PC-3 (cell line): ENCODE measurements at regions not wholly inside any gene's neighbourhood (a gene's known extent, or its start where the extent isn't known, plus 50 kb on each side); places are given as distances from the start of the nearest gene placed in this dataset.

Source experiments
- ATAC-seq: fragments of 200-7000 bp; cut with Tn5 transposase; 2 replicates; pipeline ENCODE4 v1.9.1; 2020; ENCODE audit warnings: mild to moderate bottlenecking, moderate library complexity
- BruUV-seq: library from RNA; stranded (reverse); fragments of 400-500 nt; replicated peaks from 2 replicates; lab custom pipeline; 2021; lab: Mats Ljungman, UMichigan
- CTCF ChIA-PET: fragments of 300-600 bp; sonication (Branson Sonifier 250); formaldehyde crosslinking; loops from one replicate; lab custom pipeline; 2022; ENCODE audit warnings: antibody characterized with exemption; lab: Charles Lee
- POLR2A ChIA-PET: fragments of 300-600 bp; sonication (Branson Sonifier 250); formaldehyde crosslinking; loops from one replicate; lab custom pipeline; 2022; ENCODE audit warnings: antibody characterized with exemption; ENCODE audit not compliant: unreplicated experiment; lab: Charles Lee
- DNase-seq: peaks from one replicate; pipeline ENCODE4 v3.0.0-alpha.2; 2015
- H2AFZ ChIP-seq: fragments of 300-600 bp; sonication (generic); 2 replicates; pipeline ENCODE4 v1.6.0; 2016; ENCODE audit warnings: antibody characterized with exemption, low read length
- H3F3A ChIP-seq: fragments of 300-600 bp; sonication (generic); one replicate; pipeline ENCODE4 v1.6.0; 2017; ENCODE audit warnings: antibody characterized with exemption, low read length, control low read depth, mild to moderate bottlenecking; ENCODE audit not compliant: unreplicated experiment
- H3K27ac ChIP-seq: fragments of 300-600 bp; sonication (generic); 2 replicates; pipeline ENCODE4 v1.5.1; 2016; ENCODE audit warnings: mild to moderate bottlenecking, low read length
- H3K27me3 ChIP-seq: fragments of 300-600 bp; sonication (generic); 2 replicates; pipeline ENCODE4 v1.6.1; 2016; ENCODE audit warnings: low read length, mixed read lengths
- H3K36me3 ChIP-seq: fragments of 300-600 bp; sonication (generic); 2 replicates; pipeline ENCODE4 v1.6.1; 2016; ENCODE audit warnings: low read depth, mixed run types, low read length, mixed read lengths
- H3K4me1 ChIP-seq: fragments of 300-600 bp; sonication (generic); 2 replicates; pipeline ENCODE4 v1.5.1; 2016; ENCODE audit warnings: low read length; ENCODE audit not compliant: insufficient read depth
- H3K4me2 ChIP-seq: fragments of 300-600 bp; sonication (generic); 2 replicates; pipeline ENCODE4 v1.6.0; 2016; ENCODE audit warnings: low read length
- H3K4me3 ChIP-seq: fragments of 300-600 bp; sonication (generic); 2 replicates; pipeline ENCODE4 v1.5.1; 2016; ENCODE audit warnings: mild to moderate bottlenecking, low read length, mixed read lengths
- H3K79me2 ChIP-seq: fragments of 300-600 bp; sonication (generic); 2 replicates; pipeline ENCODE4 v1.6.1; 2017; ENCODE audit warnings: low read length, mixed read lengths
- H3K9ac ChIP-seq: fragments of 300-600 bp; sonication (generic); 2 replicates; pipeline ENCODE4 v1.6.0; 2016; ENCODE audit warnings: mild to moderate bottlenecking, low read length
- H3K9me2 ChIP-seq: fragments of 300-600 bp; sonication (generic); replicated peaks from 2 replicates; pipeline ENCODE4 v1.6.1; 2016; ENCODE audit warnings: mixed run types, low read length, mixed read lengths
- H3K9me3 ChIP-seq: fragments of 300-600 bp; sonication (generic); 2 replicates; pipeline ENCODE4 v1.6.1; 2016; ENCODE audit warnings: low read length, mixed read lengths
- H4K20me1 ChIP-seq: fragments of 300-600 bp; sonication (generic); 2 replicates; pipeline ENCODE4 v1.6.1; 2016; ENCODE audit warnings: low read length, mixed read lengths
- CTCF ChIP-seq: fragments of 300-600 bp; sonication (generic); conservative IDR thresholded peaks from 2 replicates; pipeline ENCODE4 v1.5.1; 2017; ENCODE audit warnings: antibody characterized with exemption, low read depth, mild to moderate bottlenecking, low read length
- EZH2 ChIP-seq: fragments of 300-600 bp; sonication (generic); IDR thresholded peaks from one replicate; pipeline ENCODE4 v1.6.1; 2017; ENCODE audit warnings: antibody characterized with exemption, mild to moderate bottlenecking, low read length; ENCODE audit not compliant: unreplicated experiment
- EZH2phosphoT487 ChIP-seq: fragments of 300-600 bp; sonication (generic); IDR thresholded peaks from 2 replicates; pipeline ENCODE4 v1.6.1; 2018; ENCODE audit warnings: mild to moderate bottlenecking, antibody characterized with exemption, low read length, borderline replicate concordance
- intact Hi-C: fragments of 100-400 bp; cut with micrococcal nuclease; formaldehyde crosslinking; loops from 2 replicates; pipeline ENCODE4 v1.9.0; 2023

GRCh38 chr13:74338341-74338740 is 204.1 kb upstream of the KLF12 start:
- Histone ChIP-seq H3K4me2 (no peak overlapping the region), H3K36me3 (no peaks in the 10 kb centered on the region), H2AFZ (no peak overlapping the region), H3K9me2 (no peaks in the 10 kb centered on the region), H3K27me3 (no peaks in the 10 kb centered on the region), H3F3A (no peaks in the 10 kb centered on the region), H3K79me2 (no peaks in the 10 kb centered on the region), H3K4me1 (no peaks in the 10 kb centered on the region), H3K9me3 (no peaks in the 10 kb centered on the region), H3K9ac (no peak overlapping the region), H4K20me1 (no peaks in the 10 kb centered on the region), H3K4me3 (no peak overlapping the region), H3K27ac (no peak overlapping the region)
- ChIA-PET POLR2A (no interaction called here), CTCF (no interaction called here)
- BruUV-seq = no TSS peak
- TF ChIP-seq EZH2phosphoT487 (no peak), EZH2 (no peak), CTCF (no peak)
- no peak for DNase-seq
- no peak for ATAC-seq
- intact Hi-C loops = no loop called here

- H3K27ac ChIP-seq = no peak overlapping the region
- no TSS peak for BruUV-seq
- POLR2A ChIA-PET = no interaction called here
These were observed 202.3 kb upstream of the KLF12 start for GRCh38 chr13:74336546-74336945.

GRCh38 chr13:74335370-74335769 is 201.2 kb upstream of the KLF12 start:
- Histone ChIP-seq H2AFZ (no peak overlapping the region), H3K79me2 (no peaks in the 10 kb centered on the region), H3K36me3 (no peaks in the 10 kb centered on the region), H3K9me2 (no peaks in the 10 kb centered on the region), H3K4me1 (no peaks in the 10 kb centered on the region), H3K4me3 (no peak overlapping the region), H3F3A (no peaks in the 10 kb centered on the region), H3K27ac (no peak overlapping the region), H3K27me3 (no peaks in the 10 kb centered on the region), H3K9me3 (no peaks in the 10 kb centered on the region), H3K4me2 (no peak overlapping the region), H4K20me1 (no peaks in the 10 kb centered on the region), H3K9ac (no peak overlapping the region)
- POLR2A ChIA-PET = no interaction called here
- BruUV-seq = no TSS peak
- intact Hi-C loops = no loop called here
- CTCF ChIA-PET = no interaction called here
- DNase-seq = no peak
- no peak for ATAC-seq
- TF ChIP-seq CTCF (no peak), EZH2phosphoT487 (no peak), EZH2 (no peak)

More at GRCh38 chr13:74336546-74336945, 202.3 kb upstream of the KLF12 start:
- H3K9me3 ChIP-seq = no peaks in the 10 kb centered on the region
- H3K4me3 ChIP-seq = no peak overlapping the region
- ATAC-seq = no peak
- H3K9ac ChIP-seq = no peak overlapping the region
- H4K20me1 ChIP-seq = no peaks in the 10 kb centered on the region
- TF ChIP-seq EZH2phosphoT487 (no peak), CTCF (no peak), EZH2 (no peak)
- H2AFZ ChIP-seq = no peak overlapping the region
- no peaks in the 10 kb centered on the region for H3K9me2 ChIP-seq
- no peaks in the 10 kb centered on the region for H3F3A ChIP-seq
- no peaks in the 10 kb centered on the region for H3K4me1 ChIP-seq
- H3K79me2 ChIP-seq = no peaks in the 10 kb centered on the region
- intact Hi-C loops = no loop called here
- no peaks in the 10 kb centered on the region for H3K27me3 ChIP-seq
- DNase-seq = no peak
- no peaks in the 10 kb centered on the region for H3K36me3 ChIP-seq
- CTCF ChIA-PET = no interaction called here
- H3K4me2 ChIP-seq = no peak overlapping the region
